ENCODE measurements at regions not wholly inside any gene's neighbourhood (a gene's known extent, or its start where the extent isn't known, plus 50 kb on each side); places are given as distances from the start of the nearest gene placed in this dataset.

DNA sequence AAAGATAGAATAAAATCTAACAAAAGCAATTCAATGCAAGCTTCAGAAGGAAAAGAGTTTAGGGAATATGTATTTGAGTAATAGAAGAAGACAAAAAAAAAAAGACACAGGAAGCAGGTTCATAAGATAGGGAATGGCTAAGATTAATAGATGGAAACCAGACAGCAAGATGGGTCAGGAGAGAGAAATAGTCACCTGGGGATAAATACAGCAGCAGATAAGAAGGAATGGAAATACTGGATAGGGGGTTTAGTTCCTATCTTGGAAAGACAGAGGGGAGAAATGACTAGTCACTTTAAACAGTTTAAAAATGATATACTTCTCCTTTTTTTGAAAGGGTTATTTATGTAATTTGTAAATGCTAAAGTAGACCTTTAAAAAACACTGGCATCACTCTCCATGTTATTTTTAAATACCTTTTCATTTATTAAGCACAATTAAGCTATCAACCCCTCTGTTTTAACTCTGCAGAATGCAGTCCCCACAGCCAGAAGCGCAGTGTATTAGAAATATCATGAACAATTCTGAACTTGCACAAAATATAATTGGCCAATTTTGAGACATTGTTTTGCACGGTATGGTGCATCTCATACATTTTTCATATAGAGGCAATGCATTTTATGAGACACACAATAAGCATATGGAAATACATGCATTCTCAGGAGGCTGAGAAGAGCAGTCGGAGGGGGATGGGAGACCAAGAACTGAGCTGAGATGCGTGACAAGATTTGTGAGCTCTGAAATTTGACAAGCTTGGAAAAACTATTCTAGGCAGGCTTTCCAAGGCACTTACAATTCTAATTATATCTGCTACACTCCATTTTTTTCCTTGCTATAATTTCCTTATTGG is 303.4 kb upstream of the PRICKLE1 start:
- FAIRE-seq (no peak), DNase-seq (ENCODE audit: insufficient read length, low spot score) (no peak)
- TF ChIP-seq, protein P1, sequence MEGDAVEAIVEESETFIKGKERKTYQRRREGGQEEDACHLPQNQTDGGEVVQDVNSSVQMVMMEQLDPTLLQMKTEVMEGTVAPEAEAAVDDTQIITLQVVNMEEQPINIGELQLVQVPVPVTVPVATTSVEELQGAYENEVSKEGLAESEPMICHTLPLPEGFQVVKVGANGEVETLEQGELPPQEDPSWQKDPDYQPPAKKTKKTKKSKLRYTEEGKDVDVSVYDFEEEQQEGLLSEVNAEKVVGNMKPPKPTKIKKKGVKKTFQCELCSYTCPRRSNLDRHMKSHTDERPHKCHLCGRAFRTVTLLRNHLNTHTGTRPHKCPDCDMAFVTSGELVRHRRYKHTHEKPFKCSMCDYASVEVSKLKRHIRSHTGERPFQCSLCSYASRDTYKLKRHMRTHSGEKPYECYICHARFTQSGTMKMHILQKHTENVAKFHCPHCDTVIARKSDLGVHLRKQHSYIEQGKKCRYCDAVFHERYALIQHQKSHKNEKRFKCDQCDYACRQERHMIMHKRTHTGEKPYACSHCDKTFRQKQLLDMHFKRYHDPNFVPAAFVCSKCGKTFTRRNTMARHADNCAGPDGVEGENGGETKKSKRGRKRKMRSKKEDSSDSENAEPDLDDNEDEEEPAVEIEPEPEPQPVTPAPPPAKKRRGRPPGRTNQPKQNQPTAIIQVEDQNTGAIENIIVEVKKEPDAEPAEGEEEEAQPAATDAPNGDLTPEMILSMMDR (IDR thresholded peaks at IDR 0.05; ENCODE audit: insufficient read depth, missing control alignments), result no peak

DNA sequence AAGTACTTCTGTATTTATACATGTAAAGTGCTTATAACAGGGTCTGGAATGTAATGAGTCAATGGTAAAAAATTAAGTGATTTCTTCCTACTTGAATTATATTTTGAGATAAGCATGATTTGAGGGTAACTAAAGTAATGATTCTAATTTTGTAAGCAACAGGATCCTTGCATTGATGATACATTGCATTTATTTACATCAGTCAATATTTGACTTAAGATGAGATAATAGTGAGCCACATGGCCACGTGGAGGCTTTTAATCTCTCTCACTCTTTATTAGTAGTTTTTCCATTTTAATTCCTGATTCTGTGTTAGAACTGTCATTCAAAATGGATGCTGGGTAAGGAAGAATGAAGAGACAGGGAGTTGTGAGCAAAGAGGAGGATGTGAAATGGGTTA is 298.1 kb upstream of the PRICKLE1 start:
- FAIRE-seq (no peak), DNase-seq (ENCODE audit: insufficient read length, low spot score) (no peak)
- TF ChIP-seq, protein P1 (IDR thresholded peaks at IDR 0.05; ENCODE audit: insufficient read depth, missing control alignments), result no peak

DNA sequence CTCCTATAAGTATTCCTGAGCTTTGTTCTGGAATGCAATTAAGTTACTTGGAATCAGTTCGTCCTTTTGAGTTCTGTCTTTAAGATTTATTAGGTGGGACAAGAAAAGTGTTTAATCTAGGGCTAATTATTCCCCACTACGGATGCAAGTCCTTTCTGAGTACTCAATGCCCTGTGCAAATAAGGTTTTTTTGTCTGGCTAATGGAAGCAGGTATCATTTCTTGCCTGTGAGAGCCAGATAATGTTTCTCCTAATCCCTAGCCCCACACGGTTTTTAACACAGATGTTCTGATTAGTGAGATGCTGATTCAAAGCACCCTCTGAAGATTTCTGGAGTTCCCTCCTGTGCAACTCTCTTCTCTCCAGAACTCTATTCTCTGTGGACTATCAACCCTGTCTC is 296.6 kb upstream of the PRICKLE1 start:
- FAIRE-seq (no peak), DNase-seq (ENCODE audit: insufficient read length, low spot score) (no peak)
- TF ChIP-seq, protein P1 (IDR thresholded peaks at IDR 0.05; ENCODE audit: insufficient read depth, missing control alignments), result no peak

DNA sequence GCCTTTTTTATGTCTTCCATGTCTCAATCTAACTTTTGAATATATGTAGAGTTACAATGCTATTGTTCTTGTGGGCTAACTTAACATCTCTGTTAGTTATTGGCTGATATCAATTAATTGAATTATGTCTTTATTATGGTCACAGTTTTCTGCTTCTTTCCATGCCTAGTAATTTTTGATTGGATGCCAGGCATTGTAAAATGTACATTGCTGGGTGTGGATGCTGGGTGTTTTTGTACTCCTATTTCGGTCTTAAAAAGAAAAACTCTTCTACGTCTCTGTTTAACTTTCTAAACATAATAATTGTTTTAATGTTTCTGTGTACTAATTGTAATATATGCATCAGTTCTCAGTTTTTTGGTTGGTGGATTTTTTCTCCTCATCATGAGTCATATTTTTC is 296.1 kb upstream of the PRICKLE1 start:
- DNase-seq (ENCODE audit: insufficient read length, low spot score) (no peak), FAIRE-seq (no peak)
- TF ChIP-seq, protein P1 (IDR thresholded peaks at IDR 0.05; ENCODE audit: insufficient read depth, missing control alignments), result no peak

DNA sequence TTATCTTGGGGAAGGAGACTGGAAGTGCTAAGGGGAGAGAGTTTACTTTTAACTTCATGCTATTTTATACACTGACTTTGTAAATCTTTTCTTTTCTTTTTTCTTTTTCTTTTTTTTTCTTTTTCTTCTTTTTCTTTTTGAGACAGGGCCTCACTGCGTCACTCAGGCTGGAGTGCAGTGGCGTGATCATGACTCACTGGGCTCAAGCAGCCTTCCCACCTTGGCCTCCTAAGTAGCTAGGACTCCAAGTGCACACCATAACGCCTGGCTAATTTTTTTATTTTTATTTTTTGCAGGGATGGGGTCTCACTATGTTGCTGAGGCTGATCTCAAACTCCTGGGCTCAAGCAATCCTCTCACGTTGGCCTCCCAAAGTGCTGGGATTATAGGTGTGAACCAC is 294.6 kb upstream of the PRICKLE1 start:
- TF ChIP-seq, protein P1 (IDR thresholded peaks at IDR 0.05; ENCODE audit: insufficient read depth, missing control alignments), result no peak
- FAIRE-seq (no peak), DNase-seq (ENCODE audit: insufficient read length, low spot score) (no peak)

DNA sequence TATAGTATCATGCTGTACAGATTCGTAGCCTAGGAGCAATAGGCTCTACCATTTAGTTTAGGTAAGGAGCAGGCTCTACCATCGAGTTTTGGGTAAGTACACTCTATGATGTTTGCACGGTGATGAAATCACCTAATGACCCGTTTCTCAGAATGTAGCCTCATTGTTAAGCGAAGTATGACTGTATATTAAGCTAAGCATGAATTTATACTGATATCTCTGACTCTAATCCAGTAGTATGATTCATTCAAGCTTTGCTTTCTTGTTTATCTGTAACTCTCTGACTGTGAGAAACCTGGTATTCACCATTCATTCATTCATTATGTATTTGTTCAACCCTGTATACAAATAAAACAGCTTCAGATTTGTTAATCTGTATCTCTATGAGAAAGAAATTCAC is 283.9 kb upstream of the PRICKLE1 start:
- FAIRE-seq, result no peak
- DNase-seq (ENCODE audit: insufficient read length, low spot score), result no peak
- TF ChIP-seq, protein P1 (IDR thresholded peaks at IDR 0.05; ENCODE audit: insufficient read depth, missing control alignments), result no peak

DNA sequence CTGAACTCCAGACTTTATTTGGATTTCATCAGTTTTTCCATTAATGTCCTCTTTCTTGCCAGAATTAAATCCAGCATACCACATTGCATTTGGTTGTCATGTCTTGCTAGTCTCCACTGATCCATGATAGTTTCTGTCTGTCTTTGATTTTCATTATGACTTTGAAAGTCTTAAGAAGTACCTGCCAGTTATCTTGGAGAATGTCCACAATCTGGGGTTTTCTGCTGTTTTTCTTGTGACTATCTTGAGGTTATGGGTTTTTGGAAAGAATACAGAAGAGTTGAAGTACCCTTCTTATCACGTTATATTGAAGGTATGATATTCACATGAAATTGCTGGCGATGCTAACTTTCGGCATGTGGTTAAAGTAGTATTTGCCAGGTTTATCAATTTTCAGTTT is 282.3 kb upstream of the PRICKLE1 start:
- DNase-seq (ENCODE audit: insufficient read length, low spot score), result no peak
- TF ChIP-seq, protein P1 (IDR thresholded peaks at IDR 0.05; ENCODE audit: insufficient read depth, missing control alignments), result no peak
- FAIRE-seq, result no peak
